ENCODE measurements at regions not wholly inside any gene's neighbourhood (a gene's known extent, or its start where the extent isn't known, plus 50 kb on each side); places are given as distances from the start of the nearest gene placed in this dataset.

- Histone ChIP-seq H3K4me2 (ENCODE audit: control insufficient read depth, insufficient read depth) (no peak overlapping the region), H3K27ac (ENCODE audit: control insufficient read depth, insufficient read depth) (no peak overlapping the region), H3K9ac (ENCODE audit: control insufficient read depth, insufficient read depth, low read length) (no peak overlapping the region), H3K4me3 (no peak overlapping the region), H3K27me3 (replicated peaks in 1 of 2; ENCODE audit: control insufficient read depth in 2 of 2, insufficient read depth in 2 of 2, low read length in 1 of 2) (no peaks in the 10 kb centered on the region), H2AFZ (ENCODE audit: control insufficient read depth, low read depth, low read length) (no peak overlapping the region), H3K79me2 (ENCODE audit: control insufficient read depth, insufficient read depth, low read length) (no peaks in the 10 kb centered on the region), H3K4me1 (ENCODE audit: control insufficient read depth, insufficient read depth, low read length) (no peaks in the 10 kb centered on the region), H3K36me3 (ENCODE audit: control insufficient read depth in 2 of 2, insufficient read depth in 2 of 2, low read length in 1 of 2) (no peaks in the 10 kb centered on the region), H4K20me1 (ENCODE audit: control insufficient read depth, insufficient read depth) (no peaks in the 10 kb centered on the region), H3K9me3 (replicated peaks; ENCODE audit: control insufficient read depth, insufficient read depth, low read length) (no peaks in the 10 kb centered on the region)
- TF ChIP-seq GABPA (IDR thresholded peaks at IDR 0.05; ENCODE audit: low read depth): no peak
- TF ChIP-seq NR2C1 (IDR thresholded peaks at IDR 0.05): no peak
- no peak for TF ChIP-seq ZNF24 (IDR thresholded peaks at IDR 0.05)
- no peak for TF ChIP-seq MTA3 (IDR thresholded peaks at IDR 0.05; ENCODE audit: borderline replicate concordance, low read length)
- no peak for TF ChIP-seq NBN (IDR thresholded peaks at IDR 0.05)
- no peak for TF ChIP-seq TARDBP (IDR thresholded peaks at IDR 0.05; ENCODE audit: borderline replicate concordance)
- TF ChIP-seq PAX5 (IDR thresholded peaks at IDR 0.05; ENCODE audit: borderline replicate concordance, low read depth, low read length): no peak
- ChIA-PET CTCF (no interaction called here), POLR2A (no interaction called here), SMC1A (ENCODE audit: uncharacterized antibody, unreplicated experiment) (no interaction called here), RAD21 (ENCODE audit: unreplicated experiment) (no interaction called here)
- intact Hi-C loops (cut with micrococcal nuclease; ENCODE audit: unreplicated experiment): no loop called here
- BruUV-seq (replicated peaks): no TSS peak
- DNase-seq (ENCODE audit: low read depth, low spot score) (no peak), FAIRE-seq (no peak), ATAC-seq (no peak)
- WGBS (ENCODE audit: insufficient coverage, insufficient replicate concordance, low lambda C conversion rate, missing lambda C conversion rate): 0% methylated on average over 2 of the region's 2 CpGs
- in situ Hi-C loops (cut with MboI): no loop called here
These were observed 80.7 kb upstream of the OSR1 start for GRCh38 chr2:19439081-19439480.

GRCh38 chr2:19435815-19436214, 77.4 kb upstream of the OSR1 start:
- no peak overlapping the region for H3K4me3 ChIP-seq
- ChIA-PET POLR2A (no interaction called here), SMC1A (ENCODE audit: uncharacterized antibody, unreplicated experiment) (no interaction called here), RAD21 (ENCODE audit: unreplicated experiment) (no interaction called here), CTCF (no interaction called here)
- intact Hi-C loops (cut with micrococcal nuclease; ENCODE audit: unreplicated experiment) (no loop called here), in situ Hi-C loops (cut with MboI) (no loop called here)
- H3K27ac ChIP-seq (ENCODE audit: control insufficient read depth, insufficient read depth): no peak overlapping the region
- no peaks in the 10 kb centered on the region for H3K36me3 ChIP-seq (ENCODE audit: control insufficient read depth in 2 of 2, insufficient read depth in 2 of 2, low read length in 1 of 2)
- no TSS peak for BruUV-seq (replicated peaks)
- no peak for DNase-seq (ENCODE audit: low read depth, low spot score)
- no peak overlapping the region for H2AFZ ChIP-seq (ENCODE audit: control insufficient read depth, low read depth, low read length)
- H3K27me3 ChIP-seq (replicated peaks in 1 of 2; ENCODE audit: control insufficient read depth in 2 of 2, insufficient read depth in 2 of 2, low read length in 1 of 2): no peaks in the 10 kb centered on the region
- 0% methylated on average over 1 of the region's 1 CpG for WGBS (ENCODE audit: insufficient coverage, insufficient replicate concordance, low lambda C conversion rate, missing lambda C conversion rate)
- no peaks in the 10 kb centered on the region for H3K79me2 ChIP-seq (ENCODE audit: control insufficient read depth, insufficient read depth, low read length)
- H4K20me1 ChIP-seq (ENCODE audit: control insufficient read depth, insufficient read depth): no peaks in the 10 kb centered on the region
- no peak overlapping the region for H3K4me2 ChIP-seq (ENCODE audit: control insufficient read depth, insufficient read depth)
- no peak overlapping the region for H3K9ac ChIP-seq (ENCODE audit: control insufficient read depth, insufficient read depth, low read length)
- no peak for FAIRE-seq
- ATAC-seq: no peak
- no peaks in the 10 kb centered on the region for H3K4me1 ChIP-seq (ENCODE audit: control insufficient read depth, insufficient read depth, low read length)
- no peaks in the 10 kb centered on the region for H3K9me3 ChIP-seq (replicated peaks; ENCODE audit: control insufficient read depth, insufficient read depth, low read length)
- TF ChIP-seq PRDM15 (CRISPR knock-in tag; IDR thresholded peaks at IDR 0.05): no peak
- TF ChIP-seq RBBP5 (conservative IDR thresholded peaks at IDR 0.05): no peak
- no peak for TF ChIP-seq E4F1 (IDR thresholded peaks at IDR 0.05; ENCODE audit: borderline replicate concordance, partially characterized antibody)
- no peak for TF ChIP-seq RCOR1 (conservative IDR thresholded peaks at IDR 0.05; ENCODE audit: low read depth, low read length)
- no peak for TF ChIP-seq SUPT20H (IDR thresholded peaks at IDR 0.05; ENCODE audit: borderline replicate concordance, control insufficient read depth, low read depth, low read length)
- TF ChIP-seq SMAD1 (IDR thresholded peaks at IDR 0.05; ENCODE audit: low read depth, partially characterized antibody): no peak
- TF ChIP-seq TBL1XR1 (IDR thresholded peaks at IDR 0.05; ENCODE audit: low read depth, low read length): no peak
- TF ChIP-seq FOS (IDR thresholded peaks at IDR 0.05; ENCODE audit: borderline replicate concordance, extremely low read depth, insufficient read length): no peak

All from GM12878 (cell line).